ENCODE measurements at regions not wholly inside any gene's neighbourhood (a gene's known extent, or its start where the extent isn't known, plus 50 kb on each side); places are given as distances from the start of the nearest gene placed in this dataset.

GRCh38 chr1:161421456-161421855 is 53.8 kb upstream of the CFAP126 start:
- no peak overlapping the region for H3K9ac ChIP-seq (ENCODE audit: low read length)
- no peaks in the 10 kb centered on the region for H3K9me3 ChIP-seq (ENCODE audit: control insufficient read depth in 1 of 2, insufficient read depth in 1 of 2, low read depth in 1 of 2, low read length in 2 of 2)
- no peaks in the 10 kb centered on the region for H3K79me2 ChIP-seq (ENCODE audit: insufficient read depth, low read length)
- peaks cover 17 to 43% of the 10 kb centered on the region in 2 experiments for H3K4me1 ChIP-seq (ENCODE audit: control insufficient read depth in 1 of 2, insufficient read depth in 2 of 2, low read length in 2 of 2)
- H3K27me3 ChIP-seq (ENCODE audit: insufficient read depth, low read length) = no peaks in the 10 kb centered on the region
- H3K4me3 ChIP-seq (replicated peaks in 1 of 2; ENCODE audit: low read depth in 1 of 2, low read length in 2 of 2) = no peak overlapping the region
- intact Hi-C loops (cut with micrococcal nuclease) = no loop called here
- DNase-seq (ENCODE audit: low read depth, low spot score) (no peak), ATAC-seq (no peak)
- TF ChIP-seq CEBPB (IDR thresholded peaks at IDR 0.05; ENCODE audit: low read depth) = no peak
- TF ChIP-seq REST (IDR thresholded peaks at IDR 0.05; ENCODE audit: low read depth) = no peak
- no peak for TF ChIP-seq POLR2AphosphoS5 (IDR thresholded peaks at IDR 0.05; ENCODE audit: low read depth, low read length)
- no peak for TF ChIP-seq JUND (IDR thresholded peaks at IDR 0.05)
- no peak for TF ChIP-seq POLR2A (IDR thresholded peaks at IDR 0.05; ENCODE audit: borderline replicate concordance, extremely low read depth, insufficient read depth, insufficient read length)
- no peak for TF ChIP-seq RAD21 (IDR thresholded peaks at IDR 0.05; ENCODE audit: low read depth)
- no peak for TF ChIP-seq EGR1 (IDR thresholded peaks at IDR 0.05; ENCODE audit: low read depth)
- no peak overlapping the region for H2AFZ ChIP-seq (ENCODE audit: low read depth, low read length, poor library complexity, severe bottlenecking)
- RAD21 ChIA-PET (ENCODE audit: low non-redundant PET in 1 of 2, low total read pairs in 2 of 2, uncharacterized antibody in 2 of 2, unreplicated experiment in 2 of 2) = no interaction called here
- H4K20me1 ChIP-seq (ENCODE audit: insufficient read depth) = no peaks in the 10 kb centered on the region
- no peaks in the 10 kb centered on the region for H3K36me3 ChIP-seq (ENCODE audit: control insufficient read depth in 1 of 2, insufficient read depth in 2 of 2, low read length in 2 of 2)
- H3K4me2 ChIP-seq (ENCODE audit: low read length) = peak overlapping the region; percentile 54; the same call in 1 of the 2 replicates
- CTCF ChIA-PET = no interaction called here
- POLR2A ChIA-PET = no interaction called here
- no TSS peak for BruUV-seq (replicated peaks)
- no peak overlapping the region for H3K27ac ChIP-seq (ENCODE audit: low read depth, low read length)
- H3K9me2 ChIP-seq (ENCODE audit: insufficient read depth) = no peaks in the 10 kb centered on the region

All from HCT116 (cell line).